ENCODE measurements at regions not wholly inside any gene's neighbourhood (a gene's known extent, or its start where the extent isn't known, plus 50 kb on each side); places are given as distances from the start of the nearest gene placed in this dataset.

DNA sequence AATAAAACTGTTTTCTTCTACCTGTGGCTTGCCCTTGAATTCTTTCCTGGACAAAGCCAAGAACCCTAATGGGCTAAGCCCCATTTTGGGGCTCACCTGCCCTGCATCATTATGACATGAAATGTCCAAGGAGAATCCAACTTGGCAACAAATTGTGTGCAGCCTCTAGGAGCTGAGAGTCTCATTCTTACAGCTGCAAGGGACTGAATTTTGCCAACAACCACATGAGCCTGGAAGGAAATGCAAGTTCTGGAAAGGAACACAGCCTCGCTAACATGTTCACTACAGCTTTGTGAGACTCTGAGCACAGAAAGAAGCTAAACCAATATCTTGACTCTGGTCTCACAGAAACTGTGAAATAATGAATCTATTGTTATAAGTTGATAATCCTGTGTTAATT lies 94.8 kb upstream of the CDH12 start:
- TF ChIP-seq, protein P1, sequence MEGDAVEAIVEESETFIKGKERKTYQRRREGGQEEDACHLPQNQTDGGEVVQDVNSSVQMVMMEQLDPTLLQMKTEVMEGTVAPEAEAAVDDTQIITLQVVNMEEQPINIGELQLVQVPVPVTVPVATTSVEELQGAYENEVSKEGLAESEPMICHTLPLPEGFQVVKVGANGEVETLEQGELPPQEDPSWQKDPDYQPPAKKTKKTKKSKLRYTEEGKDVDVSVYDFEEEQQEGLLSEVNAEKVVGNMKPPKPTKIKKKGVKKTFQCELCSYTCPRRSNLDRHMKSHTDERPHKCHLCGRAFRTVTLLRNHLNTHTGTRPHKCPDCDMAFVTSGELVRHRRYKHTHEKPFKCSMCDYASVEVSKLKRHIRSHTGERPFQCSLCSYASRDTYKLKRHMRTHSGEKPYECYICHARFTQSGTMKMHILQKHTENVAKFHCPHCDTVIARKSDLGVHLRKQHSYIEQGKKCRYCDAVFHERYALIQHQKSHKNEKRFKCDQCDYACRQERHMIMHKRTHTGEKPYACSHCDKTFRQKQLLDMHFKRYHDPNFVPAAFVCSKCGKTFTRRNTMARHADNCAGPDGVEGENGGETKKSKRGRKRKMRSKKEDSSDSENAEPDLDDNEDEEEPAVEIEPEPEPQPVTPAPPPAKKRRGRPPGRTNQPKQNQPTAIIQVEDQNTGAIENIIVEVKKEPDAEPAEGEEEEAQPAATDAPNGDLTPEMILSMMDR (conservative IDR thresholded peaks at IDR 0.05; ENCODE audit: low read depth): no peak
- no peak overlapping the region for H3K27ac ChIP-seq
- no peak for DNase-seq (ENCODE audit: low spot score)
- ChIA-PET CTCF (interaction anchor here (0.7 kb wide), 1 partner anchor 1020 kb away, joined by 3 read pairs; no protein-coding TSS in a partner anchor), POLR2A (ENCODE audit: low non-redundant PET) (no interaction called here)

DNA sequence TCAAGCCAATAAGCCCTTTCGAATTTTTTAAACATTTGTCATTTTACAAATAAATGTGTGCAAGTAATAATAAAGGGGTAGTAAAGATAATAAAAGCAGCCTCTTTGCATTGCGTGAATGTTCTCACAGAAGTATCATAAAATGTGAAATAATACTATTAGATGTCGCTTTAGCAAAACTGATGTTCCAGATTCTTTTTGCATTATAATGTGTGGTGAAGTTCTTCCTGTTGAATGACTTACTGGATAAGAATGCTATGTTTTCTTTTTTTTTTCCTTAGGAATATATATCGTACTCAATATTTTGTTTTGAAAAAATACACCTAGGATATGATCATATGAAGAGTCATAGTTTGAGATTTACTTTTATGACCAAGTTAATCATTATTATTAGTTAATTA lies 85.2 kb upstream of the CDH12 start:
- POLR2A ChIA-PET (ENCODE audit: low non-redundant PET): no interaction called here
- CTCF ChIA-PET: no interaction called here
- H3K27ac ChIP-seq: no peak overlapping the region
- no peak for DNase-seq (ENCODE audit: low spot score)
- TF ChIP-seq, protein P1 (conservative IDR thresholded peaks at IDR 0.05; ENCODE audit: low read depth): no peak

DNA sequence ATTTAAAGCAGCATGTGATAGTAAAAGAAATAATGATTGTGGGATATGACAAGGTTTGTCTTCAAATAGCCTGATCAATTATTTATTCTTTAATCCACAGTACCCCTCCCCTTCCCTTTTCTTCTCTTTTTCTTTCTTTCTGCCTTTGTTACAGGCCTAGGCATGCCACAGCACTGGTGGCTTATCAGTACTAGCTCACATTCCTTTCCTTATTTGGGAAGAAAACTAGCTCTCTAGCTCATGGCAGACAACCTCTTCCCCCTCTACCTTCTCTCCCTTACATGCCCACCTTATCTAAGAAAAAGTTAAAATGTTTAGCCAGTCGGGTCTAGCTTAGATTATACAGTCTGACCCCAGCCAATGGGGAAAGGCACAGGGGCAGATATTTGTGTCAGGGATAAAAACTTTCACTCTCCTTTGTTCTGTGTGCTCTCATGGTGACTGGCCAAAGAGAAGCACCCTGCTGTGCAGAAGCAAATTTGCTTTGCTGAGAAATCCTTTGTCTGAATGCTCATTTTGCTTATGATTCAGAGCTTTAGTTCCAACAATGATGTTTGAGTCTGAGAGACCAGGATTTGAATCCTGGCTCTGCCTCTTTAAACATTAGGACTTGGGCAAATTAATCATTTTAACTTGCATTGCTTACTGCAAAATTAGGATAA lies 75.8 kb upstream of the CDH12 start:
- POLR2A ChIA-PET (ENCODE audit: low non-redundant PET): no interaction called here

DNA sequence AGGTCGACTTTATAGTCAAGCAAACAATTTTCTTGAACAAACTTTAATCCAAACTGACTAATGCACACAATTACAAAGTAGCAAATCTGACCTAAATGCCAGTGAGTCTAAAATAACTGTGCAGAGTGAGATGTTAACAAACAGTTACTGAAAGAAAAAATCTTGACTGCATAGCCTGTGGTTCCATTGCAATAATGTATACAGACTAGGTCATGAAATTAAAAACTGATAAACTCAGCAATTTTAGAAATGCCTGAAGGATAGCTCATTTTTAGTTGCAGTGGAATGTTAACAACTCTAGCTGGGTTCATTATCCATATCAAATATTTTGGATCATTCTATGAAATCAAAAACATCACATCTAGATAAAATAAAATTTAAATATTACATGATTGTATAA lies 73.4 kb upstream of the CDH12 start:
- DNase-seq (ENCODE audit: low spot score): no peak
- CTCF ChIA-PET: interaction anchor here (0.7 kb wide), 1 partner anchor 9 kb away, joined by 3 read pairs; no protein-coding TSS in a partner anchor
- POLR2A ChIA-PET (ENCODE audit: low non-redundant PET): no interaction called here
- TF ChIP-seq, protein P1 (conservative IDR thresholded peaks at IDR 0.05; ENCODE audit: low read depth): no peak
- H3K27ac ChIP-seq: no peak overlapping the region

More for the DNA sequence above, 75.8 kb upstream of the CDH12 start:
- CTCF ChIA-PET: no interaction called here
- H3K27ac ChIP-seq: no peak overlapping the region
- TF ChIP-seq, protein P1 (conservative IDR thresholded peaks at IDR 0.05; ENCODE audit: low read depth): no peak
- no peak for DNase-seq (ENCODE audit: low spot score)

DNA sequence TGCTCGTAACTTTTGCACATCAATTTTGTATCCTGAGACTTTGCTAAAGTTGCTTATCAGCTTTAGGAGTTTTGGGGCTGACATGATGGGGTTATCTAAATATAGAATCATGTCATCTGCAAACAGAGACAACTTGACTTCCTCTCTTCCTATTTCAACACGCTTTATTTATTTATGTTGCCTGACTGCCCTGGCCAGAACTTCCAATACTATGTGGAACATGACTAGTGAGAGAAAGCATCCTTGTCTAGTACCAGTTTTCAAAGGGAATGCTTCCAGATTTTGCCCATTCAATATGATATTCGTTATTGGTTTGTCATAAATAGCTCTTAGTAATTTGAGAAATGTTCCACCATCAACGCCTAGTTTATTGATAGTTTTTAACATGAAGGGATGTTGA lies 65.4 kb upstream of the CDH12 start:
- TF ChIP-seq, protein P1 (conservative IDR thresholded peaks at IDR 0.05; ENCODE audit: low read depth): no peak
- no peak overlapping the region for H3K27ac ChIP-seq
- ChIA-PET CTCF (no interaction called here), POLR2A (ENCODE audit: low non-redundant PET) (no interaction called here)
- DNase-seq (ENCODE audit: low spot score): no peak

DNA sequence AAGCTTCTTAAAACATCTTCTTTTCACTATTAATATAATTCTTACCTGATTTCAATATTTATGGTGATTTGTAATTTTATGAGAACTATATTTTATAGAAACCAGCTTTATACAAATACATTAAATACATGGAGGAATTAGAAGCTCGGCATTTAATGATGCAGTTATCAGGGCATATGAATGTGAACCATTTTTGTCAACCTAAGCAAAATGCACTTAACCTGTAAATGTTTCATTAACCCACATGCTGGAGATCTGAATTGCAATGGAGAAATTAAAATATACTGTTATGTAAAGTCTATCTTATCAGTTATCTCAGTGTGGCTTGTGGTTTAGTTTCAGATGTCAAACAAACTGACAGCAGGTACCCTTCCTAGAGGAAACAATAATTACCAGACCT lies 63.2 kb upstream of the CDH12 start:
- ChIA-PET CTCF (interaction anchor here (0.6 kb wide), 1 partner anchor 236 kb away, joined by 3 read pairs; no protein-coding TSS in a partner anchor), POLR2A (ENCODE audit: low non-redundant PET) (no interaction called here)
- H3K27ac ChIP-seq: no peak overlapping the region
- no peak for DNase-seq (ENCODE audit: low spot score)
- TF ChIP-seq, protein P1 (conservative IDR thresholded peaks at IDR 0.05; ENCODE audit: low read depth): no peak
